ENCODE measurements at regions not wholly inside any gene's neighbourhood (a gene's known extent, or its start where the extent isn't known, plus 50 kb on each side); places are given as distances from the start of the nearest gene placed in this dataset.

GRCh38 chr4:60250657-60251056 is 949.5 kb upstream of the ADGRL3 start:
- Histone ChIP-seq H3K27me3 (no peaks in the 10 kb centered on the region), H3K36me3 (replicated peaks; ENCODE audit: insufficient read depth, low read depth) (no peaks in the 10 kb centered on the region), H4K20me1 (ENCODE audit: insufficient read depth, poor library complexity, severe bottlenecking) (no peaks in the 10 kb centered on the region), H3K4me1 (ENCODE audit: insufficient read depth) (no peaks in the 10 kb centered on the region), H3K9me3 (ENCODE audit: low read depth) (no peaks in the 10 kb centered on the region), H3K4me2 (no peak overlapping the region), H3K4me3 (no peak overlapping the region), H2AFZ (no peak overlapping the region), H3K9me2 (replicated peaks; ENCODE audit: insufficient read depth) (no peaks in the 10 kb centered on the region), H3K27ac (no peak overlapping the region), H3K79me2 (no peaks in the 10 kb centered on the region)
- no peak for TF ChIP-seq CTCF (IDR thresholded peaks at IDR 0.05; ENCODE audit: poor library complexity)
- TF ChIP-seq EZH2 (IDR thresholded peaks at IDR 0.05; ENCODE audit: borderline replicate concordance) = no peak
- TF ChIP-seq EZH2phosphoT487 (IDR thresholded peaks at IDR 0.05; ENCODE audit: low read depth, severe bottlenecking, unreplicated experiment) = no peak
- no peak for DNase-seq (ENCODE audit: low spot score)
- 83% methylated on average over 1 of the region's 1 CpG for WGBS (ENCODE audit: low lambda C conversion rate, missing lambda C conversion rate)

DNA sequence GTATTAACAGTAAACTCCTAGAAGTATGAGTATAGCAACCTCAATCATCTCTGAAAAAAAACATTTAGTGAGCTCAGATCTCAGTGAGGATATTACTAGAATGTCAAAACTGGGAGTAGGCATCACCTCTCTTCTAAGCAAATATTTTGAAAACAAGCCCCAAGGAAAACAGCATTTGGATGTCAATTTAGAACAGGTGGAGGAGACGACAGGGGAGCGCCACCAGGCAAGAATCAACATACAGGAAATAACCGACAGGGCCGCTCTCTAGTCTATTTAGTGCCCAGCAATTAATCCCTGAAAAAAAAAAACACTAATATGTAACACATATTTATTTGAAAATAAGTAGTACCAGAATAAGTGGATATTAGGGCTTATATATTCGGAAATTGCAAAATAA is 940.3 kb upstream of the ADGRL3 start:
- H3K27ac ChIP-seq = no peak overlapping the region
- H3K4me1 ChIP-seq (ENCODE audit: insufficient read depth) = no peaks in the 10 kb centered on the region
- H3K4me3 ChIP-seq = no peak overlapping the region
- H3K9me2 ChIP-seq (replicated peaks; ENCODE audit: insufficient read depth) = no peaks in the 10 kb centered on the region
- H3K79me2 ChIP-seq = no peaks in the 10 kb centered on the region
- no peak overlapping the region for H3K4me2 ChIP-seq
- H3K27me3 ChIP-seq = no peaks in the 10 kb centered on the region
- no peaks in the 10 kb centered on the region for H3K9me3 ChIP-seq (ENCODE audit: low read depth)
- TF ChIP-seq EZH2 (IDR thresholded peaks at IDR 0.05; ENCODE audit: borderline replicate concordance) = no peak
- TF ChIP-seq EZH2phosphoT487 (IDR thresholded peaks at IDR 0.05; ENCODE audit: low read depth, severe bottlenecking, unreplicated experiment) = no peak
- no peak for TF ChIP-seq CTCF (IDR thresholded peaks at IDR 0.05; ENCODE audit: poor library complexity)
- H3K36me3 ChIP-seq (replicated peaks; ENCODE audit: insufficient read depth, low read depth) = no peaks in the 10 kb centered on the region
- no peaks in the 10 kb centered on the region for H4K20me1 ChIP-seq (ENCODE audit: insufficient read depth, poor library complexity, severe bottlenecking)
- 87% methylated on average over 5 of the region's 5 CpGs for WGBS (ENCODE audit: low lambda C conversion rate, missing lambda C conversion rate)
- no peak overlapping the region for H2AFZ ChIP-seq
- DNase-seq (ENCODE audit: low spot score) = no peak

- no peak for DNase-seq (ENCODE audit: low spot score)
- H3K36me3 ChIP-seq (replicated peaks; ENCODE audit: insufficient read depth, low read depth) = no peaks in the 10 kb centered on the region
- H3K27me3 ChIP-seq = no peaks in the 10 kb centered on the region
- H3K9me3 ChIP-seq (ENCODE audit: low read depth) = no peaks in the 10 kb centered on the region
- no peaks in the 10 kb centered on the region for H4K20me1 ChIP-seq (ENCODE audit: insufficient read depth, poor library complexity, severe bottlenecking)
- H3K27ac ChIP-seq = no peak overlapping the region
- no peak overlapping the region for H3K4me2 ChIP-seq
- no peak overlapping the region for H3K4me3 ChIP-seq
- no peaks in the 10 kb centered on the region for H3K4me1 ChIP-seq (ENCODE audit: insufficient read depth)
- no peak for TF ChIP-seq CTCF (IDR thresholded peaks at IDR 0.05; ENCODE audit: poor library complexity)
- TF ChIP-seq EZH2 (IDR thresholded peaks at IDR 0.05; ENCODE audit: borderline replicate concordance) = no peak
- TF ChIP-seq EZH2phosphoT487 (IDR thresholded peaks at IDR 0.05; ENCODE audit: low read depth, severe bottlenecking, unreplicated experiment) = no peak
- no peaks in the 10 kb centered on the region for H3K9me2 ChIP-seq (replicated peaks; ENCODE audit: insufficient read depth)
- H3K79me2 ChIP-seq = no peaks in the 10 kb centered on the region
- H2AFZ ChIP-seq = no peak overlapping the region
- 62% methylated on average over 1 of the region's 1 CpG for WGBS (ENCODE audit: low lambda C conversion rate, missing lambda C conversion rate)
These were observed 933.6 kb upstream of the ADGRL3 start for GRCh38 chr4:60266505-60266904.

DNA sequence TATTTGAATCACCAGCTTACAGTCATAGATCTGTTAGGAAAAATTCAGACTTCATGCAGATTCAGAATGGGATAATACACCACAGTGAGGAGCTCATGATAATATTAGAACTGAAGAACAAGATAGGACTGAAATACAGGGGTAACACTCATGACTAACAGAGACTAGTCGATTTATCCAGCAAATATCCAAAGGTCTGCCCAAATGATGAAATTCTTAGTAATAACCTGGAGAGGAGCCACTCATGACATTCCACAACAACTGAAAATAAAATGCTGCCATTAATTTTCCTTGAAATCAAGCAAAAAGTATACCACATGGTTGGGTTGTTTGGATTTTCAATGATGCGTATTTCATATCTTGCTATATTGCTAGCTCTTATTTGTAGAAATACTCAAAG is 903.7 kb upstream of the ADGRL3 start:
- H3K4me3 ChIP-seq = no peak overlapping the region
- DNase-seq (ENCODE audit: low spot score) = no peak
- H3K9me2 ChIP-seq (replicated peaks; ENCODE audit: insufficient read depth) = no peaks in the 10 kb centered on the region
- H3K9me3 ChIP-seq (ENCODE audit: low read depth) = no peaks in the 10 kb centered on the region
- no peaks in the 10 kb centered on the region for H3K27me3 ChIP-seq
- no peaks in the 10 kb centered on the region for H3K79me2 ChIP-seq
- no peak overlapping the region for H3K4me2 ChIP-seq
- no peaks in the 10 kb centered on the region for H4K20me1 ChIP-seq (ENCODE audit: insufficient read depth, poor library complexity, severe bottlenecking)
- 43% methylated on average over 2 of the region's 2 CpGs for WGBS (ENCODE audit: low lambda C conversion rate, missing lambda C conversion rate)
- H3K36me3 ChIP-seq (replicated peaks; ENCODE audit: insufficient read depth, low read depth) = no peaks in the 10 kb centered on the region
- H3K27ac ChIP-seq = no peak overlapping the region
- no peak for TF ChIP-seq CTCF (IDR thresholded peaks at IDR 0.05; ENCODE audit: poor library complexity)
- no peak for TF ChIP-seq EZH2phosphoT487 (IDR thresholded peaks at IDR 0.05; ENCODE audit: low read depth, severe bottlenecking, unreplicated experiment)
- TF ChIP-seq EZH2 (IDR thresholded peaks at IDR 0.05; ENCODE audit: borderline replicate concordance) = no peak
- H3K4me1 ChIP-seq (ENCODE audit: insufficient read depth) = no peaks in the 10 kb centered on the region
- H2AFZ ChIP-seq = no peak overlapping the region

All from hepatocyte (in vitro differentiated cells).